ENCODE measurements at regions not wholly inside any gene's neighbourhood (a gene's known extent, or its start where the extent isn't known, plus 50 kb on each side); places are given as distances from the start of the nearest gene placed in this dataset.
A peak's percentile ranks its signal among the peaks of the same experiment; 100 is the strongest.

DNA sequence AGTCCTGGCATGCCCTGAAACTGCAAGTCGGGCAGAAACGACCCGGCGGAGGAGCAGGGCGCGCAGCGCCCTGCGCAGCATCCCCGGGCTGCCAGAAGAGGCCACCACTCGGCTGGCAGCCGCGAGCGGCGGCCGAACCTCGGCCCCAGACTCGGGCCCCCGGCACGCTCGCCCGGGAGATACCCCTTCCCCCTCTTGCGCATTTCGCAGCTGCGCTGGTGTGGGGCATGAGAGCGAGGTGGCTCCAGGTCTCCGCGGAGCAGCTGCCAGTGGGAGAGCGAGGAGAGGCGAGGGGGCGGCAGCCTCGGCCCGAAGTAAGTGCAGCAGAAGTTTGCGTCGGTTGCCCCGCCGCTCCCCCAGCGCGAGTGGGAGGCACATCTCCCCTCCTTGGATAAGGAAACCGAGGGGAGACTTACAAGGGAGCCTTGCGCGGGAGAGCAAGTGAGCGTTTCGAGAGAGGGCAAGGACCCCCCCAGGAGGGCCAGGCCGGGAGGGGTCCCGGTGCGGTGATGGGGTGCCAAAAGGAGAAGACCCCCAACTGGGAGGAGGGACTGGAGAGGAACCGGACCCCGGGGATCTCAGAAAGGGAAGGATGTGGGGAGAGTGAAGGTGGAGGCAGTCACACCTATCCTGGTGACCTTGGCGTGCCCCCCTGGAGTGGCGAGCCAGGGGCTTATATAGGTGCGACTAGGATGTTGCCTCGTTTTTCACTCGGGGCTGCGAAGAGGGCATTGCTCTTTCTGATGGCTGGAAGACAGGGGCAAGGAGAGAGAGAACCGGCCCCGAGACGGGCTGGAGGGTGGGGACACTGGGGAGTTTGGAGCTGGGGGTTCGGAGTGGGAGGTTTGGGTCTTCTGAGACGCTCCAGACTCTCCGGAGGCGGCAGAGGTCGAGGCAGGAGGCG is 256.3 kb downstream of the OTUD1 start:
- no peaks in the 10 kb centered on the region for H3K36me3 ChIP-seq (replicated peaks)
- no peak overlapping the region for H3K4me3 ChIP-seq
- peaks cover 25% of the 10 kb centered on the region for H3K27me3 ChIP-seq (ENCODE audit: low read depth)
- H3K9me3 ChIP-seq: no peaks in the 10 kb centered on the region
- no peak for DNase-seq (ENCODE audit: low spot score in 2 of 2)
- in situ Hi-C loops (cut with MboI; ENCODE audit: low sequenced_read_pairs): loop anchor here (10.0 kb wide), 2 partner anchors 380 to 540 kb away; no protein-coding TSS in a partner anchor
- no peaks in the 10 kb centered on the region for H3K4me1 ChIP-seq

DNA sequence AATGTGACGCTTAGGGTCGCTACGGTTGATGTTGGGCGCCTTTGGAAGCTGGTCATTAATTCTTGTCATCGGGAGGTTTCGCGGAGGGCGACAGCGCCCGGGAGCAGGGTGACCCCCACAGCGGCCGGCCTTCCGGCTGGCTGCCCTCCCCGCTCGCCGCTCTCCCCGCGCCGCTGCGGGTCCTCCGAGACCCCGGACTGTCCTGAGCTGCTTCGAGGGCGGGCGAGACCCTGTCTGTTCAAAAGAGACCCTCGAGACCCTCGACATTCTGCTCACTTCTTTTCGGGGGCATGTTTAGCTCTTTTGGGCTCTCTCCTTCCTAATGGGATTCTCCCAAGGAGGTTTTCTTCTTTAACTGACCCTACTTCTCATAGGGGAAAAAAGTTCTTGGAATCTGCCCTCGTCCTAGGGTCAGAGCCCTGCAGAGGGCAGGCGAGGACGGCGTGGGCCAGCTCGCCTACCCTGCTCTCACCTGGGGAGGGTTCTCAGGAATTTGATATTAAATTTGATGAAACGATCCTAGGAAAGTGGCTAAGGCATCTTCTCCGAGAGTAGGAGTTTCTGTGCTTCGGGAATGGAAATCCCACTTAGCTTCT is 257.0 kb downstream of the OTUD1 start:
- Histone ChIP-seq H3K4me3 (no peak overlapping the region), H3K27me3 (ENCODE audit: low read depth) (peaks cover 25% of the 10 kb centered on the region), H3K9me3 (no peaks in the 10 kb centered on the region), H3K36me3 (replicated peaks) (no peaks in the 10 kb centered on the region), H3K4me1 (no peaks in the 10 kb centered on the region)
- no peak for DNase-seq (ENCODE audit: low spot score in 2 of 2)
- in situ Hi-C loops (cut with MboI; ENCODE audit: low sequenced_read_pairs): loop anchor here (10.0 kb wide), 2 partner anchors 381 to 541 kb away; no protein-coding TSS in a partner anchor

DNA sequence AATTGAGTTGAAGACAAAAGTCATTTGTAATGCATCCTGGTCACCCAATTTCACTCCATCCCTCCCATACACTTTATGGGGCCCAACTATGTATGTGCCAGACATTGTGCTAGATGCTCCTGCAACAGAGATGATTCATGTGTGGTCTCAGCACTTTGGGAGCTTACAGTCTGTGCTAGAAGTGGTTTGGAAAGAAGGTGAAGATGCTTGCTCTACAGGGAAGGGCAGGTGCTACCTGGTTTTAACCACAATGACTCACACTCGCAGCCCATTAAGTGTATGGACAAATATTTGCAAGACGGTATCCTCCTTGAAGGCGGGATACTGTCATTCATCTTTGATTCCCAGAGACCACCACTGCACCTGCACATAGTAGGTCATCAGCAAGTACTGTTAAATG is 257.6 kb downstream of the OTUD1 start:
- H3K36me3 ChIP-seq (replicated peaks): no peaks in the 10 kb centered on the region
- H3K4me3 ChIP-seq: no peak overlapping the region
- H3K27me3 ChIP-seq (ENCODE audit: low read depth): peaks cover 25% of the 10 kb centered on the region
- no peaks in the 10 kb centered on the region for H3K4me1 ChIP-seq
- H3K9me3 ChIP-seq: no peaks in the 10 kb centered on the region
- in situ Hi-C loops (cut with MboI; ENCODE audit: low sequenced_read_pairs): loop anchor here (10.0 kb wide), 2 partner anchors 382 to 542 kb away; no protein-coding TSS in a partner anchor
- no peak for DNase-seq (ENCODE audit: low spot score in 2 of 2)

DNA sequence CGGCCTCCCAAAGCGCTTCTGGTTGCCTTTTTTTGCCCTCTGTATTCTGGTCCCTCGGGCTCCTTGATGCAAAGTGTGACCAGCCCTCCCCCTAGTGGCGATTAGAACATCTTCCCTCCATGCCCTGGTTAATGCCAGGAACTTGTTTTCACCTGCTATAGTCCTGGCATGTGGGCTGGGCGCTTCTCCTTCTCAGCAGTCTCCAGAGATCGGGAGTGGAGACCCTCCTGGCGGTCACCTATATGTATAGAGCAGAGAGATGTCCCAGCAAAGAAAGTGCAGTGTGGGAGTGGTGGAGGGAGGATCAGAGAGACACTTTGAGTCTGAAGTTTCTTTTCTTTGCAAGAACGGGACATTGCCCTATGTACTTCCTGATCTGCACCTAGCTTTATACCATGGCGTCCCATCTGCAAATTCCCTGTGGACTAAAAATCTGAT is 264.1 kb downstream of the OTUD1 start:
- no peaks in the 10 kb centered on the region; the same call in 1 of the 2 replicates for H3K9me3 ChIP-seq
- no peaks in the 10 kb centered on the region for H3K36me3 ChIP-seq (replicated peaks)
- no peaks in the 10 kb centered on the region for H3K27me3 ChIP-seq (ENCODE audit: low read depth)
- DNase-seq (ENCODE audit: low spot score in 2 of 2): peak; percentile 49 to 73
- in situ Hi-C loops (cut with MboI; ENCODE audit: low sequenced_read_pairs): no loop called here
- H3K4me1 ChIP-seq: no peaks in the 10 kb centered on the region
- no peak overlapping the region for H3K4me3 ChIP-seq

DNA sequence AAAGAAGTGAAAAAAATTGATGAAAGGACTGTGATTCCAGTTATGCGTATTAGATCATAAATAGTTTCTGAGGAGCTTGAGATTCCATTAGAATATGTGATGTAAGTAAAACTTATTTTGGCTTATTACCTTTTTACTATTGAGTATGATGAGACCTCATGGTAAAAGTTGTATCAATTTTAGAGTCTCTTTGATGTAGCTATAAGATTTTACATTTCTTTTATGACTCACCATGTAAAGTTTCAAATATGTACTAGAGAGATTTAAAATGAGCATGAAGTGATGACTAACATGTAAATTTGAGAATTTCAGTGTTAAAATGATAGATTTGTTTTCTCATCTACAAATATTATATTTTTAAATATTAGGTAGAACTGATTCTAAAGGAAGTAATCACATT is 276.5 kb downstream of the OTUD1 start:
- Histone ChIP-seq H3K4me1 (no peaks in the 10 kb centered on the region), H3K36me3 (replicated peaks) (no peaks in the 10 kb centered on the region), H3K27me3 (ENCODE audit: low read depth) (0 out of 2 replicates have a peak, but pooled peaks cover 2% of the 10 kb centered on the region), H3K4me3 (no peak overlapping the region), H3K9me3 (no peaks in the 10 kb centered on the region)
- in situ Hi-C loops (cut with MboI; ENCODE audit: low sequenced_read_pairs): no loop called here
- no peak for DNase-seq (ENCODE audit: low spot score in 2 of 2)

DNA sequence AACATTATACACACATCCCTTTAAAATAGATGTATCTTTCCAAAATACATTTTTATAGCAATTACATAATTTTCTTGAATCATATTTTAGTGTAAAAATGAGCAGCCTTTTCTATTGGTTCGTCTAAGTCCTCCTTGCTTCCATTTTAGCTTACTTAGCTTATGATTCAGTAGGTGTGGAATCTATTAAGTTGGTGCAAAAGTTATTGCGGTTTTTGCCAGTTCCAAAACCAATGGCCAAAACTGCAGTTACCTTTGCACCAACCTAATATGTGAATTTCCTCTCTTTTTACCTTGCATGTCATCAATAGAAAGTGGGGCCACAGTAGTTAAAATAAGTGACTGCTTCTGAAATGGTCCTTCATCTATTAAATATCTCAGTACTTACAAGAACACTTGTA is 279.0 kb downstream of the OTUD1 start:
- Histone ChIP-seq H3K4me1 (no peaks in the 10 kb centered on the region), H3K4me3 (no peak overlapping the region), H3K27me3 (ENCODE audit: low read depth) (0 out of 2 replicates have a peak, but pooled peaks cover 2% of the 10 kb centered on the region), H3K9me3 (no peaks in the 10 kb centered on the region), H3K36me3 (replicated peaks) (no peaks in the 10 kb centered on the region)
- DNase-seq (ENCODE audit: low spot score in 2 of 2): no peak
- in situ Hi-C loops (cut with MboI; ENCODE audit: low sequenced_read_pairs): no loop called here

DNA sequence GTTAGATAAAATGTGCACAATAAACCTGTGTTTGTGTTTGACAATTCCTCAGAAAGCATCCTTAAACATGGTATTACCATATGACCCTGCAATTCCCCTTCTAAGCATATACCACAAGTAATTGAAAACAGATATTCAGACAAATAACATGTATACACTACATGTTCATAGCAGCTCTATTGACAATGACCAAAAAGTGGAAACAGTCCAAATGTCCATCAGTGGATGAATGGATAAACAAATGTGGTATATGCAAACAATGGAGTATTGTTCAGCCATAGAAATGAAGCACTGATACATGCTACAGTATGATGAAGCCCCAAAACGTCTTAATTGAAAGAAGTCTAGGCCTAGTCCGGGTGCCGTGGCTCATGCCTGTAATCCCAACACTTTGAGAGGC is 280.1 kb downstream of the OTUD1 start:
- no peak for DNase-seq (ENCODE audit: low spot score in 2 of 2)
- no peak overlapping the region for H3K4me3 ChIP-seq
- no peaks in the 10 kb centered on the region for H3K9me3 ChIP-seq
- no peaks in the 10 kb centered on the region for H3K4me1 ChIP-seq
- 0 out of 2 replicates have a peak, but pooled peaks cover 2% of the 10 kb centered on the region for H3K27me3 ChIP-seq (ENCODE audit: low read depth)
- in situ Hi-C loops (cut with MboI; ENCODE audit: low sequenced_read_pairs): no loop called here
- H3K36me3 ChIP-seq (replicated peaks): no peaks in the 10 kb centered on the region

DNA sequence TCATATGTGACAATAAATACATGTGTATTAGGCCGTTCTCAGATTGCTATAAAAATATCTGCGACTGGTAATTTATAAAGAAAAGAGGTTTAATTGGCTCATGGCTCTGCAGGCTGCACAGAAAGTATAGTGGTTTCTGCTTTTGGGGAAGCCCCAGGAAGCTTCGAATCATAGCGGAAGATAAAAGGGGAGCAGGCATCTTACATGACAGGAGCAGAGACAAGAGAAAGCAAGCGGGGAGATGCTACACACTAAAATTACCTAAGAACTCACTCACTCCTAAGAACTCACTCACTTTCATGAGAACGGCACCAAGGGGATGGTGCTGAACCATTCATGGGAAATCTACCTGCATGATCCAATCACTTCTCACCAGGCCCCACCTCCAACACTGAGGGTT is 284.9 kb downstream of the OTUD1 start:
- H3K27me3 ChIP-seq (ENCODE audit: low read depth): no peaks in the 10 kb centered on the region
- H3K9me3 ChIP-seq: no peaks in the 10 kb centered on the region
- H3K36me3 ChIP-seq (replicated peaks): no peaks in the 10 kb centered on the region
- no peaks in the 10 kb centered on the region for H3K4me1 ChIP-seq
- H3K4me3 ChIP-seq: no peak overlapping the region
- DNase-seq (ENCODE audit: low spot score in 2 of 2): no peak
- in situ Hi-C loops (cut with MboI; ENCODE audit: low sequenced_read_pairs): no loop called here

DNA sequence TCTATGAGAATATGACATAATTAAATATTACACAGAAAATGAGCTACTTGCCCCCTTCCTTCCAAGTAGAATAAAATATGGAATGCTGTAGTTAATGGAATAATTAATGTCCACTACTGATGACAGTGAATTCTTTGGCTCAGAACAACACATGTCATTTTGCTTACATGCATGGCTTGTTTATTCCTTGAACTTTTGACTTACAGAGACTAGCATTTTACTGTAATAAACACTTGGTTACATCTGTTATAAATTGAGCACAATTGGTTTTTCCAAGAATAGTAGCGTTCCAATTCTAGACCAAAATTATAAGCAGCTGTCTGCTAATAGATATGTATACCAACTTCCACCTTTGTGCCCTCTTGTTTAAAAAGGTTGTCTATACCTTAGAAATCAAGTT is 286.7 kb downstream of the OTUD1 start:
- Histone ChIP-seq H3K27me3 (ENCODE audit: low read depth) (no peaks in the 10 kb centered on the region), H3K9me3 (no peaks in the 10 kb centered on the region), H3K36me3 (replicated peaks) (no peaks in the 10 kb centered on the region), H3K4me3 (no peak overlapping the region), H3K4me1 (no peaks in the 10 kb centered on the region)
- DNase-seq (ENCODE audit: low spot score in 2 of 2): no peak
- in situ Hi-C loops (cut with MboI; ENCODE audit: low sequenced_read_pairs): no loop called here

DNA sequence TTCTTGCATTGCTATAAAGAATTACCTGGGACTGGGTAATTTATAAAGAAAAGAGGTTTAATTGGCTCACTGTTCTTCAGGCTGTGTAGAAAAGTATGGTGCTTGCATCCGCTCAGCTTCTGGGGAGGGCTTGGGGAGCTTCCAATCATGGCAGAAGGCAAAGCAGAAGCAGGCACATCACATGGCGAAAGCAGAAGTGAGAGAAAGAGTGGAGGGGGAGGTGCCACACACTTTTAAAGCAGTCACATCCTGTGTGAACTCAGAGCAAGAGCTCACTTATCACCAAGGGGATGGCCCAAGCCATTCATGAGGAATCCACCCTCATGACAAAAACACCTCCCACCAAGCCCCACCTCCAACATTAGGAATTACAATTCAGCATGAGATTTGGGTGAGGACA is 303.5 kb downstream of the OTUD1 start:
- no peaks in the 10 kb centered on the region for H3K4me1 ChIP-seq
- no peaks in the 10 kb centered on the region for H3K27me3 ChIP-seq (ENCODE audit: low read depth)
- in situ Hi-C loops (cut with MboI; ENCODE audit: low sequenced_read_pairs): no loop called here
- no peak overlapping the region for H3K4me3 ChIP-seq
- no peaks in the 10 kb centered on the region for H3K36me3 ChIP-seq (replicated peaks)
- no peaks in the 10 kb centered on the region for H3K9me3 ChIP-seq
- DNase-seq (ENCODE audit: low spot score in 2 of 2): no peak

DNA sequence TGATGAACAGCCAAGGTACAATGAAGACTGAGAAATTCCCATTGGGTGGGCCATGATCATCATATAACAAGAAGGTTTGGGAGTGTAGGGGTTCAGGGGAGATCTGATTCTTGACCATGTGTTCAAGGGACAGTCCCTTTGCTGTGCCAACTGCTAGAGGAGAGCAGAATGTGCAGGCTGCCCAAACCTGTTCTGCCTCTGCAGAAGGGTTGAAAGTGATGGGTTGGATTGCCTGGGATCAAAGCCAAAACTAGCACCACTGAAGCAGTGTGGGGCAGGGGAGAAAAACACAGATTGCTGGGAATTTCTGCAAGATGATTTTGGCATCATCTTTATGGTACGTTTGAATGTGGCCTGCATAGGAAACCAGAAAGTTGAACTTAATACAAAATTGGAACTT is 303.9 kb downstream of the OTUD1 start:
- no peaks in the 10 kb centered on the region for H3K4me1 ChIP-seq
- H3K4me3 ChIP-seq: no peak overlapping the region
- H3K36me3 ChIP-seq (replicated peaks): no peaks in the 10 kb centered on the region
- in situ Hi-C loops (cut with MboI; ENCODE audit: low sequenced_read_pairs): no loop called here
- no peaks in the 10 kb centered on the region for H3K9me3 ChIP-seq
- H3K27me3 ChIP-seq (ENCODE audit: low read depth): no peaks in the 10 kb centered on the region
- no peak for DNase-seq (ENCODE audit: low spot score in 2 of 2)

DNA sequence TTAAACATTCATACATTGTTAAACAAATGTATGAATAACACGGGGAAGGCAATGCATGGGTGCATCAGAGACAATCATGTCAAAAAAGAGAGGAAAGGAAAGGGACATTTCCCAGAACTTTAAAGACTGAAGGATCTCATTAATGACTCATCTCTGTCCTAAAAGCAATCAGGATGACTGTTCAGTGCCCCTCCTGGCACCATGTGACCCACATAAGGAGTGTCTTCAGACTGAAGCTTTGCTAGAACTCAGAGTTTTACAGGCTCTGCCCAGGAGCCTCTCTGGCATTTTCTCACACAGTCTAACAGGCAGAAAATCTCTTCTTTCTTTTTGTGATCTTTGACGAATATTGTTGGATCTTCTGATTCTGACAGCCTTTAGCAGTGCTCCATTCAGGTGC is 315.3 kb downstream of the OTUD1 start:
- H3K27me3 ChIP-seq (ENCODE audit: low read depth): no peaks in the 10 kb centered on the region
- H3K9me3 ChIP-seq: no peaks in the 10 kb centered on the region
- in situ Hi-C loops (cut with MboI; ENCODE audit: low sequenced_read_pairs): no loop called here
- no peaks in the 10 kb centered on the region for H3K4me1 ChIP-seq
- no peak overlapping the region for H3K4me3 ChIP-seq
- no peak for DNase-seq (ENCODE audit: low spot score in 2 of 2)
- H3K36me3 ChIP-seq (replicated peaks): no peaks in the 10 kb centered on the region

DNA sequence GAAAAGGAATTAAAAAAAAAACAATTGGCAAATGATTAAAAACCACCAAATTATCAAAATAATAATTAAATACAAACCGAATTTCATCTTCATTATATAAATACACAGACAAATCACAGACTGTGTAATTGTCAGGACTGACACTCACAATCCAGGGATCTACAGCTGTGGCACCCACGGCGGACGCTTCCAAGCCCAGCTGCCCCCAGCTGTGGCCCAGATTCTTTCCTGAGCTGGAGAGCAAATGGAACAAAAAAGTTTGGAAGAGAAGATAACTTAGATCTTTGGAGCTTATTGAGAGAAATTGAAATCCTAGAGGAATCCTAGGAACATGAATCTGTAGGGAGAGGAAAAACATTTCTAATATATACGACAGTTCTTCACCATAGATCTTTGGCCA is 316.1 kb downstream of the OTUD1 start:
- no peaks in the 10 kb centered on the region for H3K9me3 ChIP-seq
- no peaks in the 10 kb centered on the region for H3K36me3 ChIP-seq (replicated peaks)
- H3K4me1 ChIP-seq: no peaks in the 10 kb centered on the region
- in situ Hi-C loops (cut with MboI; ENCODE audit: low sequenced_read_pairs): no loop called here
- H3K27me3 ChIP-seq (ENCODE audit: low read depth): no peaks in the 10 kb centered on the region
- no peak overlapping the region for H3K4me3 ChIP-seq
- no peak for DNase-seq (ENCODE audit: low spot score in 2 of 2)

DNA sequence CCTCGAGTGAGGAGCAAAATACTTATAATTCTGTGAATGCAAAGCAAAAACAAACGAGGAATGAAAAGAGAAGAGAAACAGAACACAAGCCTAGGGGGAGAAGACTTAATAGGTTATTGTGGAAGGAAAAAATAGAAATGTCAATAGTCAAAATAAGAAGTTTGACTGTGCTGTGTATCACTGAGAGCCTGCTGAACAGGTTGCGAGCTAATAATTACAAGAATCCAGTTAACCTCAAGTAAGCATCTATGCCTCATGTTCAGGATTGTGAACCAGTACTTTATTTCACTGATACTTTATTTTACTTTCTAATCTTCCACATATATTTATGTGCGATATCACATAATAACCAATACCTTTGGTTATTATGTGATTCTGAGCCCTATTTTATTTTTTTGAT is 316.7 kb downstream of the OTUD1 start:
- H3K4me1 ChIP-seq: no peaks in the 10 kb centered on the region
- in situ Hi-C loops (cut with MboI; ENCODE audit: low sequenced_read_pairs): no loop called here

More for the DNA sequence above, 316.7 kb downstream of the OTUD1 start:
- H3K27me3 ChIP-seq (ENCODE audit: low read depth): no peaks in the 10 kb centered on the region
- H3K36me3 ChIP-seq (replicated peaks): no peaks in the 10 kb centered on the region
- no peak overlapping the region for H3K4me3 ChIP-seq
- DNase-seq (ENCODE audit: low spot score in 2 of 2): no peak
- no peaks in the 10 kb centered on the region for H3K9me3 ChIP-seq
